Endometrial microvascular endothelial cells (primary cell): ENCODE measurements at regions not wholly inside any gene's neighbourhood (a gene's known extent, or its start where the extent isn't known, plus 50 kb on each side); places are given as distances from the start of the nearest gene placed in this dataset.

ENCODE experiments used
- in situ Hi-C: cut with HindIII; loops from 2 replicates; pipeline ENCODE4 v1.10.0; 2017; ENCODE audit warnings: low sequenced_read_pairs, low pct_unique_long_range_greater_than_20kb; ENCODE audit errors: inconsistent ontology term

DNA sequence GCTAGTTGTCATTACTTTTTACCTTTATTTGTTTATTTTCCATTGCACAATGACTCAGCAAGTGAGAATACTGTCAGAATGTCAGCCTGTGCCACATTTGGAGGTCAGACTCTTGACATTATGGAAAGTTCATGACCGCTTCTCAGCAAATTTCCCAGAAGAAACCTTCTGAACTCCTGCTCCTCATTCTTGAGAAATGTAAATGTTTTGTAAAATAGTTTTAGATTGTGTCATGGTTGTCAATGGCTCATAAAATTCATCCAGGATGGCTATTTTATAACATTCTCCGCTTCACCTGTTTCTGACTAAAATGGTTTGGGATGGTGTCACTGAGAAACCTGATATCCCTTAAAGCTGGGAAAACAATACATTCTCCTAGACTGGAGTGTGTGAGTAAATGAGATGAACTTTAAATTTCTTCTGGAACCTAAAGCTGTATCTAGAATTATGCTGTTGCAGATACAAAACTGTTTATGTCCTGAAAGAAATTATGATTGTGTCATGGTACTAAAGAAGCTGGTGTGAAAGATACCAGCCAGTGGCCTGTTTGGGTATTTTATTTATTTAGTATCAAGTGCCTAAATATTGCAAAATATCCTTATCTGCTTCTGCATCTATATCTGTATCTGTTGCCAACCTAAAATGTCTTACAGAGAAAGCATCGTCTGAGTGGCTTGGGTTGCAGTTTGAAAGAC lies 671.7 kb downstream of the GATA3 start:
- in situ Hi-C loops, result no loop called here

DNA sequence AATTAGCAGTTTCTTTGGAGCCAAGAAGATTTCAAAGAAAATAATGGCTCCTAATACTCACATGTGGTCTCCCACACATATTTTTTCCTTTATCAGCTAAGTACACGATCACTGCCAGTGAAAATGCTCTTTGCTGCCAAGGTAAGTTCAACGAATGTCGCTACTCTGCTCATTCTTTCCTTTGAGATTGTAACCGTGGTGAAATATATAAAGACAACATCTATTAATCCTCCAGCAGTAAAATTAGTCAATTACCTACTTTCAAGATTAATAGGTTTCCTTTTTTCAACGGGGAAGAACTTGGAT lies 672.2 kb downstream of the GATA3 start:
- in situ Hi-C loops, result no loop called here

DNA sequence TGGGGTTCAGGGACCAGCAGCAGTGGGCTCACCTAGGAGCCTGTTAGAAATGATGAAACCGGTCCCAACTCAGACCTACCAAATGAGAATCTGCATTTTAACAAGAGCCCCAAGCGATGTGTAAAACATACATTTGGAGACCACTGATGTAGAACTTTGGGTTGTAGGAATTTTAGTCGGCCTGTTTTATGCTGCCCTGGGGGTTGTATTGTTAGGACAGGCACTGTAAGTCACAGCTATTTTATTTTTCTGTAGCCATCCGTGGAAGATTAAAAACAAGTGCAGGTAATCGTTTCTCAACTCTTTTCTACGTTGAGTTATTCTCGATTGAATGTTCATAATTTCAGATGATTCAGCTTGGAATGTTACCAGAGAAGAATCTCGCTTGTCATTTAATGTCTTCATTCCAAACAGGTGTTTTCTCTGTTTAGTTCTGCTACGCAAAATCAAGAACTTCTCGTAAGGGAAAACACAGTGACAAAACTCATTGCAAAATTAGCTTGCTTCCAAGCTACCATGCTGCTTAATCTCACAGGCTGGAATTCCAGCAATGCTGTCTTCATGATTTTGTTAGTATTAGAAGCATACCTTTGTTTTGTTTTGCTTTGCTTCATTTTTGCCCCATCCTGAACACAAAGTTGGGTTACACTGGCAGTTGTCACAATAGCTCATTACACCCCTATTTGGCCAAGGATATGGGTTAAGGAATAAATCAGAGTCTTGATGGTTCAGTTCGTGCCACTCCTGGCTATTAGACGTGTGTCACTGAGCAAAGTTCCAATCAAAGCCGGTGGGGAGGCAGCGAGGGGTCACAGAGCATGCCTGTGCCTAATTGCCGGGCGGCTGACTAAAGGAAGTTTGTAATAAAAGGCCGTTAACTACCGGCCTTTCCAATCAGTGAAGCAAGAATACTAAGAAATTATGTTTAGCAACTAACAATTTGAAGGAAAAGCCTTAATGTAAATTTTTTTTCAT lies 676.9 kb downstream of the GATA3 start:
- in situ Hi-C loops, result no loop called here

DNA sequence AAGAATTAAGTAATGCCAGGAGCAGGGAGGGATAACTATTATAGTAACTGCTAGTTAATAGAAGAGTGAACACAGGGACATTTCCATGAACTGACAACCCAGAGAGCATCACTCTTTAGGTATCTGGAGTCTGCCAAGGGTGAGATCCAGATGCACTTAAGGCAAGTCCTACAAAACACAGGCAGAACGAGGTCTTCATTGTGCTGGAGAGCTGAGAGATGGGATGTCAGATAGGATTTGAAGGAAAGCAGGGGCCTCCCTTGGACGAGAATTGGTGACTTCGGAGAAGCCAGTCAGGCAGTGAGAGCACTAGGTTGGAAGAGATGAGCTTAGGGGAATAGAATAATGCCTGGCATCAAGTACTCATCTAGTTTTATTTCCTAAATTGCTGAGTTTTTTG lies 684.5 kb downstream of the GATA3 start:
- in situ Hi-C loops, result no loop called here

DNA sequence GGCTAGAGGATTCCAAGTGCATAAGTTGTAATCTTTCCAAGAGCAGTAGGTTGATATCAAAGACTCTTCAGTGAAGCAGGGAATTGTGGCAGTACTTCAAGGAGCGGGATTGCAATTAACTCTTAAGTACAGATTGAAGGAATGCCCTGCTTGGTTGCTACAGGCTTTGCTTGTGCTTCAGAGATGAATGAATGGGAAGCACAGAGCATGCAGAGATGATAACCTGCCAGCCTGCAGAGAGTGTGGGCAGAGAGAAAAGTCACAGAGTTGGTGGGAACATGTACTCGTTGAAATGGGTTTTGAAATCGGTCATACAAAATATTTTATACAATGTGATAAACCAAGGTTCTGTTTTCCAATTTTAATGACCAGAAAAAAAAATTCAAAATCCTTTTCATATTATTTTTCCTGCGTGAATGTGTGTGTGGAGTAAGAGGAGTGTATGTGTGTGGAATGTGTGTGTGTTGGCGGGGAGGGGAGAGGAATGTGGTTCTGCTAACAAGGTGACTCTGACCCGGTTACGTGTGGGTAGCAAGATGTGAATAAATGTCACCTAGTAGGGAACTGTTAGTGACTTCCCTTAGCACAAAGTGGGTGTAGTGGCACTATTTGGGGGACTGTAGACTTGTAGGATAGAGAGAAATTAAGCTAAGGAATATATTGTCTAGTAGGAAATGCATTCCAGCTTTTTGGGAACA lies 697.8 kb downstream of the GATA3 start:
- in situ Hi-C loops, result no loop called here

DNA sequence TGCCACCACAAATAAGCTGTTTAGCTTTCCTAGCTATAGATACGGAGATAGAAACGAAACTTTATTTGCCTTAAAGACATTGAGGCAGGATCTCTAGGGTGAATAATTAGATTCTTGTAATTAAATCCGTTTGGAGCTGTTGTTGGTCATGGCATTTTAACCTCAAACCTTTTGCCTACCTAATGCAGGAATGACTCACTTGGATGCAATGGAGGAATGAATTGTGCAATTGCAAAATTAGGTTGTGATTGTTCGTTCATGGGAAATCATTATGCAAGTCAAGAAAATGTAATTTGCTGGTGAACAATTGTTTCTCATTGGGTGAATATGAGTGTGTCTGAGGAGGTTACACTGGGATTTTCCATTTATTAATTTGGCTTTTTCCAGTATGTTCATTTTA lies 703.5 kb downstream of the GATA3 start:
- in situ Hi-C loops, result no loop called here

DNA sequence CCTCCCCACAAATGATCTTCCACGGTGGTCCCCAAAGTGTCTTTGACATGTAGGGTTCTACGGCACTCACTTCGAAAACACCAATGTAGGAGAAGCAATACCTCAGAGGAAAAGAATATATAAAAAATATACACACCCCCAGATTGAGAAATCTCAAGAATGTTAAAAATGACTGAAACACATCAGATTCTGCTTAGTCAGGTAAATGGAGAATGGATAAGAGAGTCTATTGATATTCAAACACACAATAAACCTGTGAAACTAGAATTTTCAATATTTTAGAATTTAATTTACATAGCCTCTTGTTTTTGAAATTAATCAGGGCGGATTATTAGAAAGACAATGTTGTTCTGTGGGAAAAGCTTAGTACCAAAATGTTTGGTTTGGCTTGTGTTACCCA lies 712.4 kb downstream of the GATA3 start:
- in situ Hi-C loops, result no loop called here

DNA sequence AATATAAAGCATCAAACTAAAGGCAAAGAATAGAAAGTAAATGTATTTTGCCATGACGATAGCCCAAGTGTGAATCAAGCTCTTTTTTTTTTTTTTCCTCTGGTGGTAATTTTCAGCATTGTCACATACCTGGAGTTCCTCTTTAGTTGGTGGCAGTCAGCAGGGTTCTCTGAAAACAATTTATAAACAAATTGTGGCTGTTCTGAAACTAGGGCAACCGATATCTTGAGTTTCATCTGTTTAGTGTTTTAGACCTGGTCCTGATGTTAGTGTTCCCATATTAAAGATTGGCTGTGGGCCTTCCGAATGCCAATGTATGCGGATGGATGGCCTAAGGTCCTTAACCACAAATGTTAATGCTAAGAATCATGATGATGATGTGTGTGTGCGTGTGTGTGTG lies 713.1 kb downstream of the GATA3 start:
- in situ Hi-C loops, result no loop called here

DNA sequence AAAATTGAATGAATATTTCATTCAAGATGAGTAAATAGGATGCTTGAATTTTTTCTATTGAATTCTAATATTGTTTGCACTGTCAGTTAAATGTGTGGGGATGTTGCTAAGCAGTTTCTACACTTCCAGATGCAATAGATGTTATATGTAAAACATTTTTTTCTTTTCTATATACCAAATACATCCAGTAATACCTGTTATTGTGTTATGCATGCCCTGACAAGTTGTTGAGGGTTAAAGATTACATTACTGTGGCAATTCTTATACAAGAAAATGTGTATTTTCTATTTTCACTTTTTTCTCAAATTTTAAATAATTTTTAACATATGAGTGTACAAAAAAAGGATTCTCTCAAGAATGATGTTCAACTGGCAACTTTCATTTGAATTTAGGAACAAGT lies 713.9 kb downstream of the GATA3 start:
- in situ Hi-C loops, result no loop called here

DNA sequence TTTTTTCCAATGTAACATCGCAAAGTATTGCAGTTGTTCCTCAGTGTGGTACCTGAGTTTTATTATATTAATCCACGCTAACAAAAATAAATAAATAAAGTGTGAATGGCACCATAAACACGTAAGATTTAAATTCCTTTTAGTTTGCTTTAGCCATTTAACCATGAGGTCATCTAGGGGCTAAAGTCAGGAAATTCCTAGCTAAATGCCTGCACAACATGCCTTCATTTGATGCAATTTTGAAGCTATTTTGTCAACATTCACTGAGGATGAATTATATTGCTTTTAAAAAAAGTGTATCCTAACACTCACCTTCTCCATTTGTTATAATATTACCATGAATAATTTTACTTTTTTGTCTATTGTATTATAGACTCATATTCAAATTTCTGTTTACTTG lies 714.4 kb downstream of the GATA3 start:
- in situ Hi-C loops, result no loop called here

DNA sequence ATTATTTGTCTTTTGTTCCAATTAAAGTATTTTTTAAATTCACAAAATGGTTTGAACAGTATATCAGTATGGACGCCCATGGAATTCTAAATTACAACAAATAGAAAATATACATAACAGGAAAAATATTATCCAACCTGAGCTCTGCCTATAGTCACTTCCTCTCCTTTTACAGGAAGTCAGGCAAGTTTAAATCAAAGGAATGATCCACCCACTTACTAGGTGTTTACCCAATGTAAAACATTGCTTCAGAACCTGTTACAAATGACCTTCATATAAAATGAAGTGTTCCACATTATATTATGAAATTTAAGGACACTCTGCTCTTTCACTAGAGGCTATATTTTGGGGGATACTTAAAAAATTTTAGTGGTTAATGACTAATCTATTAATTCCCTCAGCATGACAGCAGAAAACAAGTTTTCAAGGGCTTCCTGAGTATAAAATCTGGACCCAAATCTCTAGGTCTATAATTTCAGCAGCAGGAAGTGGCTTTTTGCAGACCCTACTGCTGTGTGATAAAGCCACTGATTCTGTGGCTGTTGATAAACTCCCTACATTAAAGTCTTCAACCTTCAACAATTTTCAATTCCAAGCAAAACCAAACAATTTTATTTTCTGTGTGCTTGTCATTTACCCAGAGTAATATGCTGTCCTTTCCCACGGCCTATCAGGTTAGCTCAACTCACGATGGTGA lies 722.6 kb downstream of the GATA3 start:
- in situ Hi-C loops, result no loop called here

DNA sequence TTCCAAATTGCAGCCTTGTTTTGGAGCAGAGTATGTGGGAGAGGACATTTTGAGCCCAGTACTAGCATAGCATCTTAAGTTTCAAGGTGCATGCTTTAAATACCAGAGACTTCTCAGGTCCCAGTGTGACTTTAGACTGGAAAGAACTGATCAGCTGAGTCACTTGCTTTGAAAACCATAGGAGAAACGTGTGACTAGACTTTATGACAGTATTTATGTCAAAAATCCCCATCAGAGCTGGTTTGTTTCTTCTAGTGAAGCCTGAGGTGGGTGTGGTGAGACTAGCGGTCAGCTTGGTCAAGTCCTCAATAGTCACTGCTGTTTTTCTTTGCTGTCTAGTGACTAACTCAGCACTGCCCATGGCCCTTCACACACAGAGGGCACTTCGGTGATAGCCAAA lies 724.2 kb downstream of the GATA3 start:
- in situ Hi-C loops, result no loop called here

DNA sequence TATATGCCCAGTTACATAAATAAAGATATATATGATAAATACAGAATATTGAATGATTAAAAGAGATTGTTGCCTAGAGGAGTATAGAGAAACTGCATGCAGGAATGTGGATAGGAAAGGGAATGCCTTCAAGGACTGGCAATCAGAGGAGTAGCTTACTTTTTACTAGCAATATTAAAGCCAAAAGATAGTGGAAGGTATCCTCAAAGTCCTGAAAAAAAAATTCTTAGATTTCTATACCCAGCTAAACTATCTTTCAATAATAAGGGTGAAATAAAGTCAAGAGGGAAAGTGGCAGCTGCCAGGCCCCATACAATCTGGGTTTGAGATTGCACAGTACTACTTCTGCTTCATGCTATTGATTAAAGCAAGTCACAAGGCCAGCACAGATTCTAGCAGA lies 733.2 kb downstream of the GATA3 start:
- in situ Hi-C loops, result no loop called here

DNA sequence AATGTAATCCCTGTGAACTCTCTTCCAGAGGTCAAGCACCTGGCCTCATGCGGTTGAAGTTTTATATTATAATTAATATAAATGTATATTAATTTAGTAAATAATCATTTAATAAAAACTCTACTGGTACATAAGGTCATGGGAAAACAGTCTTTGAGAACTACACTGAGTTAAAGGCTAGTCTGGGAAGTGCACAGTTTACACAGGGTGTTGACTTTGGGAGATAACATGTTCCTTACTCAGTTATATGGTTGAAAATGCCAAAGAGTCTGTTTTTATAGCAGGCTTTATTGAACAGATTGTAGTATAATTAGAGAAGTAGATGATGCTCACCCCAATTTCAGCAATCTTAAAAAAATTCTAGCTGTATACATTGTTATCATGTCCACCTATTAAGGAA lies 735.9 kb downstream of the GATA3 start:
- in situ Hi-C loops, result no loop called here

DNA sequence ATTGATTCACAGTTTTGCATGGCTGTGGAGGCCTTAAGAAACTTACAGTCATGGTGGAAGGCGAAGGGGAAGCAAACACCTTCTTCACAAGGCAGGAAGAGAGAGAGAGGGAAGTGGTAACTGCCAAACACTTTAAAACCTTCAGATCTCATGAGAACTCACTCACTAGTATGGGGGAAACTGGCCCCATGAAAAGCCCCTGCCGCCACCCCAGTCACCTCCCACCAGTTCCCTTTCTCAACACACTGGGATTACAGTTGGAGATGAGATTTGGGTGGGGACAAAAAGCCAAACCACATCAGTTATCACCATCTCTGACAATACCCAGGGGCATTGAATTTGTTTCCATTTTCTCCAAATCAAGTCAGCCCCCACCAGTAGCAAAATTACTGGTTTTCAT lies 740.4 kb downstream of the GATA3 start:
- in situ Hi-C loops, result no loop called here

DNA sequence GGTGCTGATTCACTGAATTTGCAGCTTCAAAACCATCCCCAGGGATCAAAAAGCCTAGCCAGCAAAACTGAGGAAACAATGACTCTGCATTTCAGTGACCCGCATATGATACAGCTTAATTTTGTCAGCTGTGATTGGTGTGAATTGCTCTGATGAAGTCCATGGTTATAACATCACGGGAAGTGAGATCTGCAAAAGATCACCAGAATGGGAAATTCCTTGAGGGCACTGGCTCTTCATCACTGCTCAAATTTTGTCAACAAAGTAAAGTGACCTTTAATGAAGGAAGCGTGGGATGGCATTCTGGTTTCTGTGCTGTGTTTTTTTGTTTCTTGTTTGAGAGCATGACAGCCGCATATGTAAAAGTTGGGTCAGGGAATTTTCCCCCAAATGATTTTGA lies 745.9 kb downstream of the GATA3 start:
- in situ Hi-C loops, result no loop called here

DNA sequence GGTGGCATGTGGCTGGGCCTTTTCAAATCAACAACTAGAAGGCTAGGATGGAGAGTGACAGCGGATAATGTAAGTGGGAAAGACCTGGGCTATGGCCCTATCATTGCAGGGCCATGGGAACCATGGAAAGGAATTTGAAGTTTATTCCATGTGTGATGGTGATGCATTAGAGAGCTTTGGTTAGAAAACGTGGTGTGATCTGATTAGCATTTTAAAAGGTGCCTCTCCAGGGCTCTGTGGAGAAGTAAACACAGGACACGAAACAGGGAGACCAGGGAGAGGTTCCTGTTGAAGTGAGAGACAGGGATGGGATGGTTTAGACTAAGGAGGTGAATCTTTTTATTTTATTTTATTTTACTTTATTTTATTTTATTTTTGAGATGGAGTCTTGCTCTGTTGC lies 749.5 kb downstream of the GATA3 start:
- in situ Hi-C loops, result no loop called here

DNA sequence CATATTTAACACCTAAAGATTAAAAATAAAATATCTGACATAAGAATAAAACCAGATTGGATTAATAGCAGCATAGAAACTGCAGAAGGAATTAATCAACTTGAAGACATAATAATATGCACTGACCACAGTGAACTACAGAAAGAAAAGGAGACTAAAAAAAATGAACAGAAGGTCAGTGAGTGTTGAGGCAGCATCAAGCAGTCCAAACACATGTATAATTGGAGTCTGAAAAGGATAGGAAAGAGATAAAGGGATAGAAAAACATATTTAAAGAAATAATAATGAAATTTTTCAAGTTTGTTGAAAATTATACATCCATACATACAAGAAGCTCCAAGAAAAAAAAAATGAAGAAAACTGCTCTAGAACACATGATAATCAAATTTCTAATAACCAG lies 756.2 kb downstream of the GATA3 start:
- in situ Hi-C loops, result no loop called here

DNA sequence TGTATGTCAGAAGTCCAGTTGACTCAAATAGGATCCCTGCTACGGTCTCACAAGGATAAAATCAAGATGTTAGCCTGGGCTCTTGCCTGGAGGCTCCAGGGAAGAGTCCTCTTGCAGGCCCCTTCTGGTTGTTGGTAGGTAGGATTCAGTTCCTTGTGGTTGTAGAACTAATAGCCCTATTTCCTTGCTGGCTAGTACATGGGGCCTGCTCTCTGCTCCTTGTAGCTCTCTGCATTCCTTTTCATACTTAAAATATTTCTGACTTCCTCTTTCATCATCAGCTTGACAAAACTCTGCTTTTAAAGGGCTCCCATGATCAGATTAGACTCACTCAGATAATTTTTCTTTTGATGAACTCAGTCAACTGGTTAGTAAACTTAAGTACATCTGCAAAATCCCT lies 756.7 kb downstream of the GATA3 start:
- in situ Hi-C loops, result no loop called here
